Activated T-helper 2 cell treated with anti-CD3 and anti-CD28 coated beads, Interferon-gamma antibody, Interleukin-2, Interleukin-4, amounts not matched to agents 10 μg/mL and 5 μg/mL and 100 μg/mL, durations not matched to agents 14 hours and 24 hours and 36 hours (primary cell): ENCODE measurements at regions not wholly inside any gene's neighbourhood (a gene's known extent, or its start where the extent isn't known, plus 50 kb on each side); places are given as distances from the start of the nearest gene placed in this dataset.
"Not testable (repeated sequence)": the region's sequence is repeated elsewhere in the genome, so short reads cannot be mapped to it uniquely, and the experiment has no call there.

Source experiments
- DNase-seq: peaks from one replicate; pipeline ENCODE4 v3.0.0; 2021; ENCODE audit warnings: low spot score
- H3K27ac Mint-ChIP-seq: one replicate; pipeline ENCODE4 v1.8.0; 2021; ENCODE audit warnings: mixed read lengths
- H3K27me3 Mint-ChIP-seq: one replicate; pipeline ENCODE4 v1.8.0; 2021; ENCODE audit warnings: low read depth, mixed read lengths
- H3K36me3 Mint-ChIP-seq: one replicate; pipeline ENCODE4 v1.8.0; 2021; ENCODE audit warnings: low read depth, mixed read lengths
- H3K4me1 Mint-ChIP-seq: one replicate; pipeline ENCODE4 v1.8.0; 2021; ENCODE audit warnings: low read depth, mixed read lengths
- H3K4me3 Mint-ChIP-seq: one replicate; pipeline ENCODE4 v1.8.0; 2021; ENCODE audit warnings: low read depth, mild to moderate bottlenecking, moderate library complexity, mixed read lengths
- H3K9me3 Mint-ChIP-seq: one replicate; pipeline ENCODE4 v1.8.0; 2021; ENCODE audit warnings: mixed read lengths
- intact Hi-C: fragments of 100-400 bp; cut with micrococcal nuclease; formaldehyde crosslinking; loops from one replicate; pipeline ENCODE4 v1.15.1; 2023

GRCh38 chr2:198279026-198279425 is 474.6 kb downstream of the PLCL1 start:
- intact Hi-C loops, result no loop called here
- peaks cover 16% of the 10 kb centered on the region for H3K27me3 Mint-ChIP-seq
- H3K36me3 Mint-ChIP-seq, result no peaks in the 10 kb centered on the region
- no peak overlapping the region for H3K4me3 Mint-ChIP-seq
- no peak for DNase-seq
- H3K9me3 Mint-ChIP-seq, result no peaks in the 10 kb centered on the region
- no peak overlapping the region for H3K27ac Mint-ChIP-seq
- H3K4me1 Mint-ChIP-seq, result no peaks in the 10 kb centered on the region

GRCh38 chr2:198277181-198277580 is 472.8 kb downstream of the PLCL1 start:
- no peaks in the 10 kb centered on the region for H3K9me3 Mint-ChIP-seq
- H3K36me3 Mint-ChIP-seq, result no peaks in the 10 kb centered on the region
- H3K27ac Mint-ChIP-seq, result no peak overlapping the region

GRCh38 chr2:198273660-198274059 is 469.3 kb downstream of the PLCL1 start:
- no peaks in the 10 kb centered on the region for H3K27me3 Mint-ChIP-seq
- no peak overlapping the region for H3K4me3 Mint-ChIP-seq
- no peaks in the 10 kb centered on the region for H3K9me3 Mint-ChIP-seq
- intact Hi-C loops, result no loop called here
- no peak overlapping the region for H3K27ac Mint-ChIP-seq
- no peak for DNase-seq
- H3K4me1 Mint-ChIP-seq, result no peaks in the 10 kb centered on the region
- no peaks in the 10 kb centered on the region for H3K36me3 Mint-ChIP-seq

More at GRCh38 chr2:198277181-198277580, 472.8 kb downstream of the PLCL1 start:
- intact Hi-C loops, result no loop called here
- no peaks in the 10 kb centered on the region for H3K4me1 Mint-ChIP-seq
- DNase-seq, result no peak
- H3K27me3 Mint-ChIP-seq, result peaks cover 10% of the 10 kb centered on the region
- no peak overlapping the region for H3K4me3 Mint-ChIP-seq

GRCh38 chr2:198270157-198270556 is 465.8 kb downstream of the PLCL1 start:
- H3K27me3 Mint-ChIP-seq, H3K9me3 Mint-ChIP-seq, H3K36me3 Mint-ChIP-seq, H3K4me1 Mint-ChIP-seq, DNase-seq, H3K27ac Mint-ChIP-seq, H3K4me3 Mint-ChIP-seq, intact Hi-C loops: not testable (repeated sequence)

GRCh38 chr2:198268519-198268918 is 464.1 kb downstream of the PLCL1 start:
- Mint-ChIP-seq H3K4me1 (no peaks in the 10 kb centered on the region), H3K9me3 (no peaks in the 10 kb centered on the region), H3K27me3 (peaks cover 2% of the 10 kb centered on the region), H3K27ac (no peak overlapping the region), H3K4me3 (no peak overlapping the region), H3K36me3 (no peaks in the 10 kb centered on the region)
- DNase-seq, result no peak
- intact Hi-C loops, result no loop called here

- peaks cover 2% of the 10 kb centered on the region for H3K27me3 Mint-ChIP-seq
- no peak for DNase-seq
Observed at GRCh38 chr2:198259496-198259895, 455.1 kb downstream of the PLCL1 start.

GRCh38 chr2:198254536-198255090 is 450.2 kb downstream of the PLCL1 start:
- H3K36me3 Mint-ChIP-seq, result no peaks in the 10 kb centered on the region
- H3K27ac Mint-ChIP-seq, result no peak overlapping the region
- no peaks in the 10 kb centered on the region for H3K4me1 Mint-ChIP-seq
- H3K4me3 Mint-ChIP-seq, result no peak overlapping the region
- no peaks in the 10 kb centered on the region for H3K9me3 Mint-ChIP-seq
- DNase-seq, result no peak
- intact Hi-C loops, result no loop called here
- peaks cover 9% of the 10 kb centered on the region for H3K27me3 Mint-ChIP-seq

More at GRCh38 chr2:198259496-198259895, 455.1 kb downstream of the PLCL1 start:
- H3K9me3 Mint-ChIP-seq, result no peaks in the 10 kb centered on the region
- H3K4me3 Mint-ChIP-seq, result no peak overlapping the region
- H3K36me3 Mint-ChIP-seq, result no peaks in the 10 kb centered on the region
- intact Hi-C loops, result no loop called here
- no peak overlapping the region for H3K27ac Mint-ChIP-seq
- H3K4me1 Mint-ChIP-seq, result no peaks in the 10 kb centered on the region

GRCh38 chr2:198253995-198254394 is 449.6 kb downstream of the PLCL1 start:
- Mint-ChIP-seq H3K27me3 (peaks cover 9% of the 10 kb centered on the region), H3K27ac (no peak overlapping the region), H3K36me3 (no peaks in the 10 kb centered on the region), H3K9me3 (no peaks in the 10 kb centered on the region), H3K4me3 (no peak overlapping the region), H3K4me1 (no peaks in the 10 kb centered on the region)
- no peak for DNase-seq
- intact Hi-C loops, result no loop called here

GRCh38 chr2:198252472-198252871 is 448.1 kb downstream of the PLCL1 start:
- Mint-ChIP-seq H3K9me3 (no peaks in the 10 kb centered on the region), H3K4me3 (no peak overlapping the region), H3K4me1 (no peaks in the 10 kb centered on the region), H3K36me3 (no peaks in the 10 kb centered on the region), H3K27me3 (peaks cover 9% of the 10 kb centered on the region), H3K27ac (no peak overlapping the region)
- intact Hi-C loops, result no loop called here
- no peak for DNase-seq

- no peaks in the 10 kb centered on the region for H3K4me1 Mint-ChIP-seq
- H3K4me3 Mint-ChIP-seq, result no peak overlapping the region
- DNase-seq, result no peak
- peaks cover 10% of the 10 kb centered on the region for H3K27me3 Mint-ChIP-seq
- H3K27ac Mint-ChIP-seq, result no peak overlapping the region
- no peaks in the 10 kb centered on the region for H3K9me3 Mint-ChIP-seq
- no peaks in the 10 kb centered on the region for H3K36me3 Mint-ChIP-seq
- intact Hi-C loops, result no loop called here
Observed at GRCh38 chr2:198242093-198242492, 437.7 kb downstream of the PLCL1 start.

GRCh38 chr2:198238429-198238828 is 434.0 kb downstream of the PLCL1 start:
- Mint-ChIP-seq H3K27ac (no peak overlapping the region), H3K36me3 (no peaks in the 10 kb centered on the region), H3K4me3 (no peak overlapping the region), H3K27me3 (peaks cover 10% of the 10 kb centered on the region), H3K9me3 (no peaks in the 10 kb centered on the region), H3K4me1 (no peaks in the 10 kb centered on the region)
- intact Hi-C loops, result no loop called here
- DNase-seq, result no peak

GRCh38 chr2:198236338-198236737 is 431.9 kb downstream of the PLCL1 start:
- H3K4me1 Mint-ChIP-seq, result no peaks in the 10 kb centered on the region
- DNase-seq, result no peak
- peaks cover 13% of the 10 kb centered on the region for H3K27me3 Mint-ChIP-seq
- H3K27ac Mint-ChIP-seq, result no peak overlapping the region
- H3K4me3 Mint-ChIP-seq, result no peak overlapping the region
- no peaks in the 10 kb centered on the region for H3K9me3 Mint-ChIP-seq
- intact Hi-C loops, result no loop called here
- no peaks in the 10 kb centered on the region for H3K36me3 Mint-ChIP-seq

- Mint-ChIP-seq H3K4me1 (no peaks in the 10 kb centered on the region), H3K36me3 (no peaks in the 10 kb centered on the region), H3K4me3 (no peak overlapping the region), H3K27ac (no peak overlapping the region), H3K27me3 (peaks cover 14% of the 10 kb centered on the region), H3K9me3 (no peaks in the 10 kb centered on the region)
- DNase-seq, result no peak
- intact Hi-C loops, result no loop called here
Observed at GRCh38 chr2:198232281-198232680, 427.9 kb downstream of the PLCL1 start.

- Mint-ChIP-seq H3K4me3 (no peak overlapping the region), H3K36me3 (no peaks in the 10 kb centered on the region), H3K27me3 (peaks cover 14% of the 10 kb centered on the region), H3K4me1 (no peaks in the 10 kb centered on the region), H3K9me3 (no peaks in the 10 kb centered on the region), H3K27ac (no peak overlapping the region)
- intact Hi-C loops, result no loop called here
- no peak for DNase-seq
Observed at GRCh38 chr2:198231562-198231961, 427.2 kb downstream of the PLCL1 start.
